PFSK-1 (cell line): ENCODE measurements at regions not wholly inside any gene's neighbourhood (a gene's known extent, or its start where the extent isn't known, plus 50 kb on each side); places are given as distances from the start of the nearest gene placed in this dataset.

Source experiments
- FOXP2 ChIP-seq: optimal IDR thresholded peaks from 2 replicates; pipeline ENCODE3; 2011; ENCODE audit warnings: borderline replicate concordance, control low read depth, inconsistent platforms; ENCODE audit not compliant: insufficient read depth; ENCODE audit errors: extremely low read length, extremely low read depth
- POLR2AphosphoS5 ChIP-seq: IDR thresholded peaks from 2 replicates; pipeline ENCODE4 v1.6.1; 2012; ENCODE audit warnings: low read depth, mild to moderate bottlenecking, control low read depth, low read length, moderate library complexity
- REST ChIP-seq, 2 experiments: IDR thresholded peaks; 2 replicates each; pipeline versions ENCODE4 v1.6.1 to v1.8.0; 2011 to 2012; ENCODE audit warnings: low read depth in 2 of 2, low read length in 2 of 2, control low read depth in 1 of 2, inconsistent platforms in 1 of 2, mild to moderate bottlenecking in 1 of 2, moderate library complexity in 1 of 2; ENCODE audit not compliant: insufficient read depth in 1 of 2
- SIN3A ChIP-seq: IDR thresholded peaks from 2 replicates; pipeline ENCODE4 v1.6.1; 2012; ENCODE audit warnings: mild to moderate bottlenecking, low read length, moderate library complexity, borderline replicate concordance; ENCODE audit not compliant: insufficient read depth
- TAF1 ChIP-seq: IDR thresholded peaks from 2 replicates; pipeline ENCODE4 v1.6.1; 2012; ENCODE audit warnings: low read length, control low read depth, borderline replicate concordance; ENCODE audit not compliant: insufficient read depth

- no peak for TF ChIP-seq POLR2AphosphoS5
- no peak for TF ChIP-seq TAF1
- no peak for TF ChIP-seq REST (IDR thresholded peaks at IDR 0.05; ENCODE audit: insufficient read depth in 1 of 2, low read depth in 2 of 2, low read length in 2 of 2)
- TF ChIP-seq FOXP2: no peak
- TF ChIP-seq SIN3A: no peak
These were observed 540.1 kb upstream of the TENM4 start for GRCh38 chr11:79980916-79981315.
